Neural progenitor cell (in vitro differentiated cells): ENCODE measurements at regions not wholly inside any gene's neighbourhood (a gene's known extent, or its start where the extent isn't known, plus 50 kb on each side); places are given as distances from the start of the nearest gene placed in this dataset.

Source experiments
- CTCF ChIP-seq: fragments of 200-600 bp; sonication (generic); IDR thresholded peaks from 2 replicates; pipeline ENCODE4 v1.5.1; 2017; ENCODE audit warnings: antibody characterized with exemption, mild to moderate bottlenecking
- EZH2phosphoT487 ChIP-seq: fragments of 200-600 bp; sonication (generic); IDR thresholded peaks from 2 replicates; pipeline ENCODE4 v1.6.1; 2017; ENCODE audit warnings: antibody characterized with exemption

GRCh38 chr6:144344646-144345045, 59.5 kb downstream of the UTRN start:
- TF ChIP-seq CTCF = no peak
- no peak for TF ChIP-seq EZH2phosphoT487
